ENCODE measurements at regions not wholly inside any gene's neighbourhood (a gene's known extent, or its start where the extent isn't known, plus 50 kb on each side); places are given as distances from the start of the nearest gene placed in this dataset.
"Not testable (repeated sequence)": the region's sequence is repeated elsewhere in the genome, so short reads cannot be mapped to it uniquely, and the experiment has no call there.

DNA sequence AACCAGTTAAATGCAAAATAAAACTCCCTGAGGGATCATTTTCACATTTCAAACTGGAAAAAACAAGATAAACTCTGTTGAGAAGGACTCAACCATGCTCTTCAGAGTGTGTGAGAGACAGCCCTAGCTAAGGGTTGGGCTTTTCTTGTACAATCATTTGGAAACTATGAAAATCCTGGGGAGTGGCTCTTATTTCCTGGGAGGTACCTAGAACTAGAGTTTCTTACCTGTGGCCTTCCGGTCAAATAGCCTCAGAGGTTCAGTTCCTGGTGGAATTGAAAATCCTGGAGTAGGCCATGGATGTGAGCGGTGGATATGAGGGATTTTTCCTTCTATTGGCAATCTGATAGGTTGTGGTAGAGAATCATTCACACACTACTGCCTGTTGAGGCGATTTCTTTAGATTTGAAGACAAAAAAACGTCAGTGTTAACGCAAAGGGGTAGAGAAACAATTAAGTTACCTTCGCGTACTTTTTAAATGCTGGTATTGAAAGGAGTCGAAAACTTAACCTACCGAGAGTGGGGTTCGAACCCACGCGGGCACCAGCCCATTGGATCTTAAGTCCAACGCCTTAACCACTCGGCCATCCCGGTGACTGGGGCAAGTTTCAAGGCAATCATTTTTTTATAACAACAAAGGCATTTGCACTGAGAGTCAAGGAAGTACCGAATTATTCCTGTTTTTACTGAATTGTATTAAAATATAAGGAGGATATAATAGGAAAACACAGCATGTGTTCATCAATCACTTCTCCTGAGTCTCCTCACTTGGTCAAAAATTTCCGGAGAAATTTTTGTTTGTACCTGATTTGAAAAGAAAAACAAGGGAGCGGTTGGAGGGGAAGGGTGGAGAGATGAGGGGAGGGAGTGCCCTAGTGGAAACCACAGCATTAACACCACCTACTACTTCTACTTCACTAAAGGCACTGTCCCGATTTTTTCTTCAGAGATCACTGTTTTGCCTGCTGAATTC, 191.3 kb downstream of the OR2B2 start:
- no peak overlapping the region for H3K27ac Mint-ChIP-seq
- H3K4me1 Mint-ChIP-seq, result peaks cover 12% of the 10 kb centered on the region
- DNase-seq, result no peak
- no peak for ATAC-seq (ENCODE audit: low read depth)
- H3K4me3 Mint-ChIP-seq, result peak overlapping the region; percentile 42
- peaks cover 30% of the 10 kb centered on the region for H3K27me3 Mint-ChIP-seq
- H3K9me3 Mint-ChIP-seq, result no peaks in the 10 kb centered on the region
- POLR2A ChIA-PET, result no interaction called here
- H3K36me3 Mint-ChIP-seq, result peaks cover 2% of the 10 kb centered on the region

DNA sequence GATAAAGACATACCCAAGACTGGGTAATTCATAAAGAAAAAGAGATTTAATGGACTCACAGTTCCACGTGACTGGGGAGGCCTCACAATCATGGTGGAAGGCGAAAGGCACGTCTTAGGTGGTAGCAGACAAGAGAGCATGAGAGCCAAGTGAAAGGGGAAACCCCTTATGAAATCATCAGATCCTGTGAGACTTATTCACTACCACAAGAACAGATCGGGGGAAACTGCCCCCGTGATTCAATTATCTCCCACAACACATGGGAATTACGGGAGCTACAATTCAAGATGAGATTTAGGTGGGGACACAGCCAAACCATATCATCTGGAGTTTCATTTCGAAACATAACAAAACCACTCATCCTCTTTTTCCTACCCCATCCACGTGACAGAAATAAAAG, 193.2 kb downstream of the OR2B2 start:
- POLR2A ChIA-PET; H3K4me3 Mint-ChIP-seq; H3K36me3 Mint-ChIP-seq; H3K9me3 Mint-ChIP-seq; DNase-seq; ATAC-seq (ENCODE audit: low read depth): not testable (repeated sequence)
- Mint-ChIP-seq H3K27ac (peak overlapping the region; percentile 42), H3K27me3 (peaks cover 25% of the 10 kb centered on the region), H3K4me1 (peaks cover 12% of the 10 kb centered on the region)

DNA sequence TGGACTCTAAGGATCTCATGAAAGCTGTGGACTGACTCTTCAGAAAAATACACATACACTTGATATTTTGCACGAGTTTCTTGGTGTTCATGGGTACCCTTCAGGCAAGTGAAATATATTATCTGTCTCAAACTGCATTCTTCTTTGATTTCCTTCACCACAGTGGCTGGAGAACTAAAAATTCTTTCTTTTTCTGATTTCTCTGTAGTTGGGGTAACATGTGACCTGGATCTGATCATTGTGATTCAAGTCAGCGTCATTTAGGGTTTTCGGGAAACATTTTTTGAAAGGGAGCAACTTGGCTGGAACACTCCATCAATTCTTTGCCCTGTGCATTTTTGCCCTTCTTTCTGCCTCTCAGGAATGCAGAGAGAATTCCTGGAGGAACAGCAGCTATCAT, 205.8 kb downstream of the OR2B2 start:
- Mint-ChIP-seq H3K27me3 (no peaks in the 10 kb centered on the region), H3K27ac (no peak overlapping the region), H3K36me3 (peaks cover 27% of the 10 kb centered on the region), H3K4me1 (peaks cover 2% of the 10 kb centered on the region), H3K9me3 (no peaks in the 10 kb centered on the region), H3K4me3 (no peak overlapping the region)
- POLR2A ChIA-PET, result interaction anchor here (0.8 kb wide), 1 partner anchor 8 kb away, joined by 3 read pairs; no protein-coding TSS in a partner anchor
- ATAC-seq (ENCODE audit: low read depth) (no peak), DNase-seq (no peak)

DNA sequence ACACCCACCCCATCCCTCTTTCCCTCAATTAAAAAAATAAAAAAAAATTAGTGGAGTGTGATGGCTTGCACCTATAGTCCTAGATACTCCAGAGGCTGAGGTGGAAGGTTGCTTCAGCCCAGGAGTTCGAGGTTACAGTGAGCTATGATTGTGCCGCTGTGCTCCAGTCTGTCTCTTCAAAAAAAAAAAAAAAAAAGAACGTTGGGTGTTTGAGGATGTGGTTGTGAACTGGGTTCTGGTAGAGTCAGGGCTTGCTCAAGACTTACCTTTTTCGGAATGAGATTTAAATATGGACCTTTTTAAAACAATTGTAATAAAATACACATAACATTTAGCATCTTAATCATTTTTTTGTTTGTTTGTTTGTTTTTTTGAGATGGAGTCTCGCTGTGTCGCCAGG, 211.9 kb downstream of the OR2B2 start:
- Mint-ChIP-seq H3K36me3 (peaks cover 32% of the 10 kb centered on the region), H3K27ac (peak overlapping the region; percentile 67), H3K27me3 (no peaks in the 10 kb centered on the region), H3K4me1 (peaks cover 20% of the 10 kb centered on the region), H3K9me3 (peaks cover 4% of the 10 kb centered on the region), H3K4me3 (peak overlapping the region; percentile 55)
- ATAC-seq (ENCODE audit: low read depth) (peak; percentile 86), DNase-seq (no peak)
- POLR2A ChIA-PET, result interaction anchor here (0.6 kb wide), 1 partner anchor 13 kb away, joined by 3 read pairs; no protein-coding TSS in a partner anchor

DNA sequence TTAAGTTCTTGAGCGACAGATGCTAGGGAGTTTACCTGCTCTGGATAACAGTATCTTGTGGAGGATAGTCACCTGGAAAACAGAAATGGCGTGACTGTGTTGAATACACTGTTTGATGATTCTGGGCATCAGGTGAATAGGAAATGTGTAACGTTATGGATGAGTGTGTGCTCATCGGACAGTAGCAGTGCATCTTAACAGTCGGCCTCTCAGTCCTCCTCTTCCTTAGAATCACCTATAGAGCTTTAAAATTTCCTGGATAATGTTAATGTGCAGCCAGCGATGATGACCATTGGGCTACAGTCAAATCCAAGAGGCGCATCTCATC, 217.7 kb downstream of the OR2B2 start:
- peaks cover 4% of the 10 kb centered on the region for H3K9me3 Mint-ChIP-seq
- H3K36me3 Mint-ChIP-seq, result peaks cover 10% of the 10 kb centered on the region
- H3K27ac Mint-ChIP-seq, result peak overlapping the region; percentile 93
- peaks cover 7% of the 10 kb centered on the region for H3K27me3 Mint-ChIP-seq
- ATAC-seq (ENCODE audit: low read depth) (no peak), DNase-seq (no peak)
- H3K4me3 Mint-ChIP-seq, result peak overlapping the region; percentile 97
- peaks cover 22% of the 10 kb centered on the region for H3K4me1 Mint-ChIP-seq
- POLR2A ChIA-PET, result interaction anchor here (0.9 to 1.5 kb wide), 2 partner anchors 43 to 58 kb away, joined by 3 to 4 read pairs; no protein-coding TSS in a partner anchor

DNA sequence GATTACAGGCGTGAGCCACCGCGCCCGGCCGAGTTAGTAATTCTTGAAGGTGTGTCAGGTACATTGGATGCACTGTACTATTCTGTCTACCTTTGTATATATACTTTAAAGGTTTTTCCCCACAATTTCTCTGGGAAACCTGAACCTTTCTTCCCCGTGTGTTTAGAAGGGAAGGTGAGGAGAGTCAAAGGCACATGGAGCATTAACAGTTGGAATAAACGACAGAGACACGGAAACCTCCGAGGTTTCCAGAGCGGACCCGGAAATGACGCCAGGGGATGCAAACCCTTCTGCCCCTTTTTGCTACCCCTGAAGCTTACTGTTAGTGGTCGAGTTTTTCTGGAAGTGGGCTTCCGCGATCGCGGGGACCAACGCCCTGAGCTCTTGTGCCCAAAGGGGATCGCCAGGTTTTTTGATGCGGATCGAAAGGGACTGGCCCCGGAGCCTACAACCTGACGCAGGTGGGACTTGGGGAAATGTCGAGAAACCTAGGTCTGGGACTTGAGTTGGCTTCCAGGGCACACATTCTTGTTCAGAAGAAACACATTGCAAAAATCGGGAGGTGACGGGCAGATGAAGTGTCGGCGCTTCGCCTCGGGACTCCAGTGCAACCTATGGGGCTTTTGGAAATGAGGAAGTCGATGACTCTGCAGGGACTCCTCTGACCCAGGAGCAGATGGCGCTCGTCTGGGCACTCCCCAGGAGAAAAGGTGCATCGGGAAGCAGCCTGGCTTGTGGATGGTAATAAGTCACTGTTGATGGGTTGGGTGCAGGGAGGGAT, 218.2 kb downstream of the OR2B2 start:
- peak; percentile 61 for ATAC-seq (ENCODE audit: low read depth)
- peaks cover 11% of the 10 kb centered on the region for H3K27me3 Mint-ChIP-seq
- H3K27ac Mint-ChIP-seq, result peak overlapping the region; percentile 93
- POLR2A ChIA-PET, result interaction anchor here (0.9 to 1.5 kb wide), 4 partner anchors 21 to 144 kb away, joined by 3 to 5 read pairs (median 4); a partner anchor contains a TSS
- peaks cover 22% of the 10 kb centered on the region for H3K4me1 Mint-ChIP-seq
- DNase-seq, result peak; percentile 55
- peak overlapping the region; percentile 97 for H3K4me3 Mint-ChIP-seq
- H3K9me3 Mint-ChIP-seq, result peaks cover 4% of the 10 kb centered on the region
- peaks cover 10% of the 10 kb centered on the region for H3K36me3 Mint-ChIP-seq

DNA sequence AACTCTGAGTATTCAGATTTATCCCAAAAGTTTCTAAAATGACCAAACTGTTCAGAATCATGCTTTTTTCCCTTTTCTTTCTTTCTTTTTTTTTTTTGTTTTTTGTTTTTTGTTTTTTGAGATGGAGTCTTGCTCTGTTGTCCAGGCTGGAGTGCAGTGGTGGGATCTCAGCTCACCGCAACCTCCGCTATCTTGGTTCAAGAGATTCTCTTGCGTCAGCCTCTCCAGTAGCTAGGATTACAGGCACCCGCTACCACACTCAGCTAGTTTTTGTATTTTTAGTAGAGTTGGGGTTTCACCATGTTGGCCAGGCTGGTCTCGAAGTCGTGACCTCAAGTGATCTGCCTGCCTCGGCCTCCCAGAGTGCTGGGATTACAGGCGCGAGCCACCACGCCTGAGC, 219.2 kb upstream of the ZNF184 start:
- Mint-ChIP-seq H3K4me1 (peaks cover 35% of the 10 kb centered on the region), H3K27me3 (peaks cover 11% of the 10 kb centered on the region)
- DNase-seq; H3K4me3 Mint-ChIP-seq; ATAC-seq (ENCODE audit: low read depth); H3K27ac Mint-ChIP-seq; H3K36me3 Mint-ChIP-seq; H3K9me3 Mint-ChIP-seq: not testable (repeated sequence)
- POLR2A ChIA-PET, result interaction anchor here (0.7 kb wide), 2 partner anchors 80 to 519 kb away, joined by 3 read pairs; no protein-coding TSS in a partner anchor

DNA sequence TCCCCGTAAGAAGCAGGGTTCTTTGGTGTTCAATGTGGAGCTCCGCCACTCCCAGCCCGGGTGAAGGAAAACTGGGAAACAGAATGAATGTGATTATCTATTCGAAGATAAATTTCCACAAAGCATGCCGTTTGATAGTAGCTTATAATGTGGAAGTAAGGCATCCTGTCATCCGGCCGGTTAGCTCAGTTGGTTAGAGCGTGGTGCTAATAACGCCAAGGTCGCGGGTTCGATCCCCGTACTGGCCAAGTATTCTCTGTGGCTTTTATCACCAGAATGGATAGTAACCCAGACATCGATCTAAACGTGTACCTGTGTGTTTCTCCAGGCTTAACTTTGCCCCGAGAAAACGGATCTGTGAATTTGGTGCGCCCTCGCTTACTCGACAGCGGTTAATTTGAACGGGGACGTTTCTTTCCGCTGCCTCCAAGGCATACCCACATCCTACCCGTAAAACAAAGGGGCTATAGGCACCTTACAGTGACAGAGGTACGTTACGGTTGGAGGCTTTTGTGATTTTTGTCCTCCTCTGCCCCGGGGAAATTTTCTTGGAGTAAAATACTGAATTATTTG, 215.2 kb upstream of the ZNF184 start:
- peaks cover 1% of the 10 kb centered on the region for H3K36me3 Mint-ChIP-seq
- POLR2A ChIA-PET, result interaction anchor here (1.0 to 1.4 kb wide), 4 partner anchors 12 to 541 kb away, joined by 3 to 5 read pairs (median 3); a partner anchor contains a TSS
- H3K27ac Mint-ChIP-seq, result peak overlapping the region; percentile 89
- ATAC-seq (ENCODE audit: low read depth), result peak; percentile 79
- peaks cover 17% of the 10 kb centered on the region for H3K27me3 Mint-ChIP-seq
- DNase-seq, result peak; percentile 80
- no peaks in the 10 kb centered on the region for H3K9me3 Mint-ChIP-seq
- H3K4me1 Mint-ChIP-seq, result peaks cover 20% of the 10 kb centered on the region
- peak overlapping the region; percentile 84 for H3K4me3 Mint-ChIP-seq

DNA sequence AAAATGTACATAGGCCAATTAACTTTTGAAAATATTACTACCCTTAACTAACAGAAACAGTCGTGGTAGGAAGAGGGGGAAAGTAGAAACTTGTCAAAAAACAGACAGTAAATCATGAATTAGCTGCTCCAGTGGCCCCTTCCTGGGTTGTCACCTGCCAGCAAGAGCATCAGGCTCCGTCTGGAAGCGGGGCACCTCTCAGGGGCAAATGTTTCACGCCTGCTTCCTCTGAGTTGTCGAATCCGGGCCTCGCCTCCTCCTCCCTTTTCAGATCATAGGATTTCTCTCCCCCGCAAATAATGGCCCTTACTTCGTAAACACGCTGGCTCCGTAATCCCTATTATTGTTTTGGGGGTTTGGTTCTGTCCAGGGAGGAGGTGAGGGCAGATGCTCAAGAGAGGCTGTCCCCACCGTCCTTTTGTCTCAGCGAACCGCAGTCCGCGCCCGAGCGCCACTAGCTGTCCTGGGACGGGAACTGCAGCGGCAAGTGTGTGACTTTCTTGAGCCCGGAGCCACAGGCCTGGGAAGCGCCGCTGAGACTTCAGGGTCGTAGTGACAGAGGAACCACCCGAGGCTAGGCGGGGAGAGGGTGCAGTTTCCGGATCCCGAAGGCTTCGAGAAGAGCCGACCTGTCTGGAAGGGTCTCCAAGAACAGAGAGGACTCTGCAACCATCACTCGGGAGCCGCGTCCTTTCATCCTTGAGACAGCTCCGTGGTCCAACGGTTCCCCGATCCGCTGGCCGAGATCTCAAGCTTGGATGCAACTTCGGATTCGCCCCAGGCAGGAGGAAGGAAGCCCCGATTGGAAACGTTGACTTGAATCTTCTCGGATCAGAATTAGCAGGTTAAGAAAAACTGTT, 214.5 kb upstream of the ZNF184 start:
- ATAC-seq (ENCODE audit: low read depth), result peak; percentile 72
- peak overlapping the region; percentile 84 for H3K4me3 Mint-ChIP-seq
- peaks cover 22% of the 10 kb centered on the region for H3K27me3 Mint-ChIP-seq
- peaks cover 20% of the 10 kb centered on the region for H3K4me1 Mint-ChIP-seq
- H3K27ac Mint-ChIP-seq, result peak overlapping the region; percentile 89
- POLR2A ChIA-PET, result interaction anchor here (1.0 to 1.4 kb wide), 4 partner anchors 13 to 540 kb away, joined by 3 to 5 read pairs (median 3); a partner anchor contains a TSS
- peak; percentile 82 for DNase-seq
- H3K9me3 Mint-ChIP-seq, result no peaks in the 10 kb centered on the region
- H3K36me3 Mint-ChIP-seq, result peaks cover 1% of the 10 kb centered on the region

DNA sequence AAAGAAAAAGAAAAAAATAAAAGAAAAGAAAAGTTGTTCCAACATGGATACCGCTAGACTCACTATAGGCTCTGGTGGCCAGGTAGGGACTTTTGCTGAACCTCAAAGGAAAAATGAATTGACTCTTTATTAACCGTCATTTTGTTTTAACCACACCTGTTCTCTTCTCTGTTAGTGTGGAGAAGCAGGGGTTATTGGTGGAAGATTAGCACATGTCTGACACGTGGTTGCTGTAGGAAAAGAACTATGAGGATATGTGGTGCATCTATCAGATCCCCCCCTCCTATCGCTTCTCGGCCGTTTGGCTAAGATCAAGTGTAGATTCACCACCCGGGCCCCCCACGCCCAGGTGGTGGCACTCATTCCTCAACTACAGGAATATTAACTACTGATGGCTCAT, 212.4 kb upstream of the ZNF184 start:
- Mint-ChIP-seq H3K4me3 (no peak overlapping the region), H3K27ac (no peak overlapping the region), H3K27me3 (peaks cover 35% of the 10 kb centered on the region), H3K4me1 (peaks cover 29% of the 10 kb centered on the region), H3K36me3 (peaks cover 7% of the 10 kb centered on the region), H3K9me3 (peaks cover 2% of the 10 kb centered on the region)
- ATAC-seq (ENCODE audit: low read depth) (no peak), DNase-seq (no peak)
- POLR2A ChIA-PET, result no interaction called here

DNA sequence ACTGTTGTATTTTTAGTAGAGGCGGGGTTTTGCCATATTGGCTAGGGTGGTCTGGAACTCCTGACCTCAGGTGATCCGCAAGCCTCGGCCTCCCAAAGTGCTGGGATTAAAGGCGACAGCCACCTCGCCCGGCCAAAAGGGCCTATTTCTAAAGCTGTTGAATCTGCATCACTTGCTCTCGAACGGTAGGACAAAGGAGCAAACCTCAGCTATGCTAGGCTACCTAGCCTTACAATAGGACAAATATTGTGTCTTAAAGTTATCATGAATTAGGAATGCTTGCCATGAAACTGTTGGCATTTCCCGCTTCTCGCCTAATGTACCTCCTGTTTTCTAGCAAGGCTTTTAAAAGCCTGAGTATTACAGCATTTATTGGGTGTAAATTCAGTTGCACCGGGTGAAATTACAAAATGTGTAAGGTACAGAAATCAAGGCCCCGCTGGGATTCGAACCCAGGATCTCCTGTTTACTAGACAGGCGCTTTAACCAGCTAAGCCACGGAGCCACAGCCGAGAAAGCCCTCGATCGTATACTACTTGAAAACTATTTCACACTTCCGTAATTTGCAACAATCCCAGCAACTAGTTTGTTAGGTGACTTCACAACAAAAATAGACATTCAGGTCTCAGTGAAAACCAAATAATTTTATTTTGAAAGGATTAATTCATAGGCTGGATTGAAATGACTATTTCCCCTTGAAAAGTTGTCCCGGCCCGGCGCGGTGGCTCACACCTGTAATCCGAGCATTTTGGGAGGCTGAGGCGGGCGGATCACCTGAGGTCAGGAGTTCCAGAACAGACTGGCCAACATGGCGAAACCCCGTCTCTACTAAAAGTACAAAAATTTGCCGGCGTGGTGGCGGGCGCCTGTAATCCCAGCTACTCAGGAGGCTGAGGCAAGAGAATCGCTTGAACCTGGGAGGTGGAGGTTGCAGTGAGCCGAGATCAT, 211.6 kb upstream of the ZNF184 start:
- Mint-ChIP-seq H3K27me3 (peaks cover 42% of the 10 kb centered on the region), H3K27ac (peak overlapping the region; percentile 54), H3K9me3 (peaks cover 2% of the 10 kb centered on the region), H3K4me3 (no peak overlapping the region), H3K4me1 (peaks cover 34% of the 10 kb centered on the region), H3K36me3 (peaks cover 7% of the 10 kb centered on the region)
- POLR2A ChIA-PET, result no interaction called here
- DNase-seq (no peak), ATAC-seq (ENCODE audit: low read depth) (no peak)

Measured in activated naive CD8-positive, alpha-beta T cell treated with anti-CD3 and anti-CD28 coated beads, Interleukin-2, amount 10 ng/mL, durations not matched to agents 7 days and 5 days (primary cell).